Ishikawa (cell line): ENCODE measurements at regions not wholly inside any gene's neighbourhood (a gene's known extent, or its start where the extent isn't known, plus 50 kb on each side); places are given as distances from the start of the nearest gene placed in this dataset.

Experiments used
- CEBPB ChIP-seq: IDR thresholded peaks from 2 replicates; pipeline ENCODE4 v1.6.1; 2012
- CREB1 ChIP-seq: IDR thresholded peaks from 2 replicates; pipeline ENCODE4 v1.6.1; 2012; ENCODE audit warnings: low read depth
- EGR1 ChIP-seq: IDR thresholded peaks from 2 replicates; pipeline ENCODE4 v1.6.1; 2012
- EP300 ChIP-seq: IDR thresholded peaks from 2 replicates; pipeline ENCODE4 v1.6.1; 2012; ENCODE audit warnings: borderline replicate concordance
- FOXM1 ChIP-seq: IDR thresholded peaks from 2 replicates; pipeline ENCODE4 v1.6.1; 2012; ENCODE audit warnings: low read depth, borderline replicate concordance
- MAX ChIP-seq: IDR thresholded peaks from 2 replicates; pipeline ENCODE4 v1.6.1; 2012
- NFIC ChIP-seq: IDR thresholded peaks from 2 replicates; pipeline ENCODE4 v1.6.1; 2012
- RAD21 ChIP-seq: IDR thresholded peaks from 2 replicates; pipeline ENCODE4 v1.6.1; 2012; ENCODE audit warnings: low read depth
- REST ChIP-seq: IDR thresholded peaks from 2 replicates; pipeline ENCODE4 v1.6.1; 2012; ENCODE audit warnings: low read depth, mild to moderate bottlenecking
- TAF1 ChIP-seq: IDR thresholded peaks from 2 replicates; pipeline ENCODE4 v1.6.1; 2012; ENCODE audit warnings: low read depth, mild to moderate bottlenecking
- TCF12 ChIP-seq: IDR thresholded peaks from 2 replicates; pipeline ENCODE4 v1.6.1; 2012; ENCODE audit warnings: low read depth
- TEAD4 ChIP-seq: IDR thresholded peaks from 2 replicates; pipeline ENCODE4 v1.6.1; 2012
- USF1 ChIP-seq: IDR thresholded peaks from 2 replicates; pipeline ENCODE4 v1.6.1; 2012
- YY1 ChIP-seq: IDR thresholded peaks from 2 replicates; pipeline ENCODE4 v1.6.1; 2012; ENCODE audit warnings: low read depth
- ZBTB7A ChIP-seq: IDR thresholded peaks from 2 replicates; pipeline ENCODE4 v1.6.1; 2012; ENCODE audit warnings: low read depth

GRCh38 chr14:43522901-43523300 is 984.2 kb downstream of the FSCB start:
- TF ChIP-seq TEAD4, result no peak
- no peak for TF ChIP-seq YY1
- TF ChIP-seq FOXM1, result no peak
- no peak for TF ChIP-seq ZBTB7A
- no peak for TF ChIP-seq USF1
- TF ChIP-seq NFIC, result no peak
- no peak for TF ChIP-seq RAD21
- TF ChIP-seq REST, result no peak
- no peak for TF ChIP-seq TAF1
- no peak for TF ChIP-seq CEBPB
- no peak for TF ChIP-seq MAX
- TF ChIP-seq CREB1, result no peak
- TF ChIP-seq EGR1, result no peak

GRCh38 chr14:43522191-43522590 is 984.9 kb downstream of the FSCB start:
- no peak for TF ChIP-seq TEAD4
- TF ChIP-seq CEBPB, result 0 out of 2 replicates have a peak, but pooled peaks have one; percentile 25

- TF ChIP-seq TEAD4, result no peak
- TF ChIP-seq EGR1, result no peak
- peak; percentile 62 for TF ChIP-seq RAD21
- no peak for TF ChIP-seq CREB1
Observed at GRCh38 chr14:43503508-43503907, 1003.6 kb downstream of the FSCB start.

GRCh38 chr14:43483415-43483814 is 1023.7 kb downstream of the FSCB start:
- TF ChIP-seq NFIC, result no peak
- no peak for TF ChIP-seq RAD21
- TF ChIP-seq TCF12, result no peak
- TF ChIP-seq EP300, result no peak
- TF ChIP-seq USF1, result no peak
- no peak for TF ChIP-seq MAX
- TF ChIP-seq REST, result no peak
- no peak for TF ChIP-seq CREB1
- no peak for TF ChIP-seq TEAD4
- TF ChIP-seq YY1, result no peak
- TF ChIP-seq FOXM1, result no peak

- TF ChIP-seq YY1, result no peak
- TF ChIP-seq TAF1, result no peak
- TF ChIP-seq NFIC, result no peak
- no peak for TF ChIP-seq EGR1
- TF ChIP-seq CREB1, result no peak
- no peak for TF ChIP-seq CEBPB
- TF ChIP-seq MAX, result no peak
- no peak for TF ChIP-seq RAD21
- no peak for TF ChIP-seq TEAD4
- no peak for TF ChIP-seq EP300
Observed at GRCh38 chr14:43481864-43482263, 1025.2 kb downstream of the FSCB start.

GRCh38 chr14:43480976-43481375 is 1026.1 kb downstream of the FSCB start:
- no peak for TF ChIP-seq TCF12
- no peak for TF ChIP-seq YY1
- no peak for TF ChIP-seq TAF1
- no peak for TF ChIP-seq TEAD4
